HepG2 (cell line): ENCODE measurements at regions not wholly inside any gene's neighbourhood (a gene's known extent, or its start where the extent isn't known, plus 50 kb on each side); places are given as distances from the start of the nearest gene placed in this dataset.

Experiments used
- ATAC-seq: fragments of 200-7000 bp; cut with Tn5 transposase; 3 replicates; pipeline ENCODE4 v1.9.1; 2020; ENCODE audit warnings: mild to moderate bottlenecking, moderate library complexity
- BruUV-seq: library from RNA; stranded (reverse); fragments of 400-500 nt; replicated peaks from 2 replicates; lab custom pipeline; 2021; lab: Mats Ljungman, UMichigan
- CTCF ChIA-PET: fragments of 300-600 bp; formaldehyde crosslinking; extraction: SDS; loops from one replicate; lab custom pipeline; 2021; ENCODE audit warnings: low total read pairs, inconsistent platforms, low intra/inter-chr PET ratio; lab: Yijun Ruan, JAX
- POLR2A ChIA-PET: fragments of 350-600 bp; sonication (Branson Sonifier 250); formaldehyde crosslinking; loops from one replicate; lab custom pipeline; 2020; ENCODE audit warnings: antibody characterized with exemption, inconsistent platforms; lab: Yijun Ruan, JAX
- DNase-seq: peaks from one replicate; pipeline ENCODE4 v3.0.0-alpha.2; 2015; ENCODE audit warnings: low spot score
- FAIRE-seq: peaks from 3 replicates; lab custom pipeline; 2011; peaks lifted over from hg19 to GRCh38; lab: Jason Lieb, UNC
- H2AFZ ChIP-seq: one replicate; pipeline ENCODE4 v1.6.1; 2011; ENCODE audit warnings: low read length, inconsistent platforms
- H3K27ac ChIP-seq: fragments of 300-600 bp; 3 replicates; pipeline ENCODE4 v1.8.0; 2011; ENCODE audit warnings: mixed run types, mild to moderate bottlenecking, mixed read lengths, low read length, inconsistent platforms; ENCODE audit not compliant: insufficient read depth; ENCODE audit errors: extremely low read length
- H3K27me3 ChIP-seq, 2 experiments: fragments of 200-600 bp in 1 of 2; 2 replicates in 1 of 2; 3 replicates in 1 of 2; pipeline versions ENCODE4 v1.6.0 to v1.8.0; 2011; ENCODE audit warnings: low read length in 2 of 2, mild to moderate bottlenecking in 2 of 2, moderate library complexity in 2 of 2, inconsistent platforms in 1 of 2; ENCODE audit not compliant: insufficient read depth in 2 of 2, control insufficient read depth in 1 of 2
- H3K36me3 ChIP-seq, 2 experiments: fragments of 200-600 bp in 1 of 2; replicated peaks in 1 of 2; 2 replicates in 1 of 2; 3 replicates in 1 of 2; pipeline versions ENCODE4 v1.5.1 to v1.8.0; 2011; ENCODE audit warnings: low read length in 2 of 2, inconsistent platforms in 1 of 2; ENCODE audit not compliant: insufficient read depth in 2 of 2, control insufficient read depth in 1 of 2
- H3K4me1 ChIP-seq: 2 replicates; pipeline ENCODE4 v1.5.1; 2012; ENCODE audit warnings: low read length, inconsistent platforms; ENCODE audit not compliant: insufficient read depth
- H3K4me2 ChIP-seq: 2 replicates; pipeline ENCODE4 v1.6.0; 2011; ENCODE audit warnings: low read depth, low read length, inconsistent platforms
- H3K4me3 ChIP-seq, 3 experiments: fragments of 200-600 bp in 1 of 3; sonication (generic), shearing (Covaris generic) in 1 of 3; replicated peaks in 1 of 3; 2 replicates each; pipeline ENCODE4 v1.5.1; 2011 to 2016; ENCODE audit warnings: low read length in 3 of 3, inconsistent platforms in 2 of 3, low read depth in 2 of 3, mild to moderate bottlenecking in 2 of 3, control low read depth in 1 of 3, mixed read lengths in 1 of 3; ENCODE audit not compliant: insufficient read depth in 1 of 3
- H3K79me2 ChIP-seq: one replicate; pipeline ENCODE4 v1.6.1; 2011; ENCODE audit warnings: low read length, inconsistent platforms; ENCODE audit not compliant: insufficient read depth
- H3K9ac ChIP-seq: 2 replicates; pipeline ENCODE4 v1.6.0; 2011; ENCODE audit warnings: mild to moderate bottlenecking, low read depth, low read length, inconsistent platforms; ENCODE audit not compliant: insufficient read depth
- H3K9me3 ChIP-seq: 2 replicates; pipeline ENCODE4 v1.5.1; 2012; ENCODE audit warnings: mild to moderate bottlenecking, low read length
- H4K20me1 ChIP-seq: 2 replicates; pipeline ENCODE4 v1.6.0; 2011; ENCODE audit warnings: inconsistent platforms, mild to moderate bottlenecking, low read length, moderate library complexity; ENCODE audit not compliant: insufficient read depth
- CCDC6 ChIP-seq: sonication (generic); formaldehyde crosslinking; IDR thresholded peaks from 2 replicates; pipeline ENCODE4 v1.8.1; 2022; ENCODE audit warnings: mild to moderate bottlenecking, missing genetic modification reagents, moderate library complexity
- FOSL2 ChIP-seq: sonication (generic); formaldehyde crosslinking; IDR thresholded peaks from 2 replicates; pipeline ENCODE4 v1.4.0; 2020; ENCODE audit warnings: missing genetic modification reagents
- GABPB1 ChIP-seq: IDR thresholded peaks from 2 replicates; pipeline ENCODE4 v1.6.1; 2016; ENCODE audit warnings: mild to moderate bottlenecking, missing genetic modification reagents, moderate library complexity, missing compliant biosample characterization
- MED1 ChIP-seq: sonication (generic); formaldehyde crosslinking; IDR thresholded peaks from 2 replicates; pipeline ENCODE4 v1.4.0; 2020; ENCODE audit warnings: missing genetic modification reagents
- TCF7L2 ChIP-seq: IDR thresholded peaks from 2 replicates; pipeline ENCODE4 v1.6.1; 2011; ENCODE audit warnings: mild to moderate bottlenecking, low read depth, low read length, moderate library complexity
- ZNF3 ChIP-seq: IDR thresholded peaks from 2 replicates; pipeline ENCODE4 v1.7.0; 2017; ENCODE audit warnings: inconsistent platforms
- ZNF33B ChIP-seq: sonication (generic); formaldehyde crosslinking; IDR thresholded peaks from 2 replicates; pipeline ENCODE4 v1.5.1; 2020; ENCODE audit warnings: mild to moderate bottlenecking, missing genetic modification reagents
- WGBS: methylation state at CpG from one replicate; pipeline ENCODE4 v1.1.6; 2017; ENCODE audit warnings: low lambda C conversion rate; 5-methylcytosine and 5-hydroxymethylcytosine counted together
- in situ Hi-C: cut with HindIII; loops from 2 replicates; pipeline ENCODE4 v1.10.0; 2017; ENCODE audit warnings: low pct_unique_long_range_greater_than_20kb; ENCODE audit not compliant: extremely low pct_ligation_motif_present
- intact Hi-C: fragments of 100-400 bp; cut with micrococcal nuclease; formaldehyde crosslinking; loops from one replicate; pipeline ENCODE4 v1.10.0; 2022; ENCODE audit not compliant: unreplicated experiment
- TF ChIP-seq, protein P1 (sequence below): sonication (generic); formaldehyde crosslinking; IDR thresholded peaks from 2 replicates; pipeline ENCODE4 v1.4.0; 2020; ENCODE audit warnings: mild to moderate bottlenecking, missing genetic modification reagents, borderline replicate concordance
- TF ChIP-seq, protein P2 (sequence below): sonication (generic); formaldehyde crosslinking; IDR thresholded peaks from 2 replicates; pipeline ENCODE4 v1.8.0; 2022; ENCODE audit warnings: mild to moderate bottlenecking, missing genetic modification reagents
- TF ChIP-seq, protein P3 (sequence below): sonication (generic); formaldehyde crosslinking; IDR thresholded peaks from 2 replicates; pipeline ENCODE4 v1.4.0; 2020; ENCODE audit warnings: missing genetic modification reagents, mild to moderate bottlenecking, borderline replicate concordance
- TF ChIP-seq, protein P4 (sequence below): sonication (generic); formaldehyde crosslinking; IDR thresholded peaks from 2 replicates; pipeline ENCODE4 v1.8.1; 2023; ENCODE audit warnings: missing genetic modification reagents, mild to moderate bottlenecking, borderline replicate concordance

DNA sequence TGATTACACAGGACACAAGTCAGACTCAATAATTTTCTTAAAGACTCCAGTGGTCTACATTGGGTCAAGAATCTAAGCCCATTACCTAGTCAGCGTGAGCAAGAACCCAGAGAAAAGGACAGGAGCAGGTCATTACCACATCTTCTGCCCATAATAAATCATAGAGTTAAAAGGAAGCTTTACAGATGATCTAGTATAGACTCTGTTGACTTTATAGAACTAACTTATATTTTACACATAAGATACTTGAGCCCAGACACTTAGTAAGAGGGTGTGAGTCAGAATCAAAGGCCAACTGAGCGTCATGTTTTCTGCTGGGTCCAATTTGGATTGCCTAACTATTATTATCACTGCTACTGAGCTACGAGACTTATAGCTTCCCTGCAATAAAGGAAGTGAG is 206.1 kb upstream of the NPSR1 start:
- Histone ChIP-seq H3K4me2 (no peak overlapping the region), H4K20me1 (no peaks in the 10 kb centered on the region), H3K4me1 (peaks cover 8% of the 10 kb centered on the region), H3K27ac (no peak overlapping the region), H3K9ac (no peak overlapping the region), H3K9me3 (no peaks in the 10 kb centered on the region), H3K36me3 (no peaks in the 10 kb centered on the region), H2AFZ (no peak overlapping the region), H3K27me3 (no peaks in the 10 kb centered on the region), H3K79me2 (no peaks in the 10 kb centered on the region), H3K4me3 (no peak overlapping the region)
- in situ Hi-C loops: no loop called here
- POLR2A ChIA-PET: no interaction called here
- FAIRE-seq: no peak
- no peak for ATAC-seq
- 93% methylated on average over 3 of the region's 3 CpGs for WGBS
- intact Hi-C loops: no loop called here
- BruUV-seq: no TSS peak
- CTCF ChIA-PET: no interaction called here
- DNase-seq: no peak
- TF ChIP-seq ZNF3 (CRISPR knock-in tag) (no peak), MED1 (CRISPR knock-in tag) (no peak), TCF7L2 (no peak), ZNF33B (no peak), GABPB1 (CRISPR knock-in tag) (no peak), FOSL2 (CRISPR knock-in tag) (no peak), CCDC6 (CRISPR knock-in tag) (no peak)
- TF ChIP-seq, protein P1, sequence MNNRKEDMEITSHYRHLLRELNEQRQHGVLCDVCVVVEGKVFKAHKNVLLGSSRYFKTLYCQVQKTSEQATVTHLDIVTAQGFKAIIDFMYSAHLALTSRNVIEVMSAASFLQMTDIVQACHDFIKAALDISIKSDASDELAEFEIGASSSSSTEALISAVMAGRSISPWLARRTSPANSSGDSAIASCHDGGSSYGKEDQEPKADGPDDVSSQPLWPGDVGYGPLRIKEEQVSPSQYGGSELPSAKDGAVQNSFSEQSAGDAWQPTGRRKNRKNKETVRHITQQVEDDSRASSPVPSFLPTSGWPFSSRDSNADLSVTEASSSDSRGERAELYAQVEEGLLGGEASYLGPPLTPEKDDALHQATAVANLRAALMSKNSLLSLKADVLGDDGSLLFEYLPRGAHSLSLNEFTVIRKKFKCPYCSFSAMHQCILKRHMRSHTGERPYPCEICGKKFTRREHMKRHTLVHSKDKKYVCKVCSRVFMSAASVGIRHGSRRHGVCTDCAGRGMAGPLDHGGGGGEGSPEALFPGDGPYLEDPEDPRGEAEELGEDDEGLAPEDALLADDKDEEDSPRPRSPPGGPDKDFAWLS: no peak
- TF ChIP-seq, protein P2, sequence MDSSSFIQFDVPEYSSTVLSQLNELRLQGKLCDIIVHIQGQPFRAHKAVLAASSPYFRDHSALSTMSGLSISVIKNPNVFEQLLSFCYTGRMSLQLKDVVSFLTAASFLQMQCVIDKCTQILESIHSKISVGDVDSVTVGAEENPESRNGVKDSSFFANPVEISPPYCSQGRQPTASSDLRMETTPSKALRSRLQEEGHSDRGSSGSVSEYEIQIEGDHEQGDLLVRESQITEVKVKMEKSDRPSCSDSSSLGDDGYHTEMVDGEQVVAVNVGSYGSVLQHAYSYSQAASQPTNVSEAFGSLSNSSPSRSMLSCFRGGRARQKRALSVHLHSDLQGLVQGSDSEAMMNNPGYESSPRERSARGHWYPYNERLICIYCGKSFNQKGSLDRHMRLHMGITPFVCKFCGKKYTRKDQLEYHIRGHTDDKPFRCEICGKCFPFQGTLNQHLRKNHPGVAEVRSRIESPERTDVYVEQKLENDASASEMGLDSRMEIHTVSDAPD (CRISPR knock-in tag): no peak
- TF ChIP-seq, protein P3, sequence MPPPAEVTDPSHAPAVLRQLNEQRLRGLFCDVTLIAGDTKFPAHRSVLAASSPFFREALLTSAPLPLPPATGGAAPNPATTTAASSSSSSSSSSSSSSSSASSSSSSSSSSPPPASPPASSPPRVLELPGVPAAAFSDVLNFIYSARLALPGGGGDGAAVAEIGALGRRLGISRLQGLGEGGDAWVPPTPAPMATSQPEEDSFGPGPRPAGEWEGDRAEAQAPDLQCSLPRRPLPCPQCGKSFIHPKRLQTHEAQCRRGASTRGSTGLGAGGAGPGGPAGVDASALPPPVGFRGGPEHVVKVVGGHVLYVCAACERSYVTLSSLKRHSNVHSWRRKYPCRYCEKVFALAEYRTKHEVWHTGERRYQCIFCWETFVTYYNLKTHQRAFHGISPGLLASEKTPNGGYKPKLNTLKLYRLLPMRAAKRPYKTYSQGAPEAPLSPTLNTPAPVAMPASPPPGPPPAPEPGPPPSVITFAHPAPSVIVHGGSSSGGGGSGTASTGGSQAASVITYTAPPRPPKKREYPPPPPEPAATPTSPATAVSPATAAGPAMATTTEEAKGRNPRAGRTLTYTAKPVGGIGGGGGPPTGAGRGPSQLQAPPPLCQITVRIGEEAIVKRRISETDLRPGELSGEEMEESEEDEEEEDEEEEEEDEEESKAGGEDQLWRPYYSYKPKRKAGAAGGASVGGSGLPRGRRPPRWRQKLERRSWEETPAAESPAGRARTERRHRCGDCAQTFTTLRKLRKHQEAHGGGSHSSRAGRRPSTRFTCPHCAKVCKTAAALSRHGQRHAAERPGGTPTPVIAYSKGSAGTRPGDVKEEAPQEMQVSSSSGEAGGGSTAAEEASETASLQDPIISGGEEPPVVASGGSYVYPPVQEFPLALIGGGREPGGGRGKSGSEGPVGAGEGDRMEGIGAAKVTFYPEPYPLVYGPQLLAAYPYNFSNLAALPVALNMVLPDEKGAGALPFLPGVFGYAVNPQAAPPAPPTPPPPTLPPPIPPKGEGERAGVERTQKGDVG (CRISPR knock-in tag): no peak
- TF ChIP-seq, protein P4, sequence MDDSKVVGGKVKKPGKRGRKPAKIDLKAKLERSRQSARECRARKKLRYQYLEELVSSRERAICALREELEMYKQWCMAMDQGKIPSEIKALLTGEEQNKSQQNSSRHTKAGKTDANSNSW: no peak
